ENCODE measurements at regions not wholly inside any gene's neighbourhood (a gene's known extent, or its start where the extent isn't known, plus 50 kb on each side); places are given as distances from the start of the nearest gene placed in this dataset.
A peak's percentile ranks its signal among the peaks of the same experiment; 100 is the strongest.
"Not testable (repeated sequence)": the region's sequence is repeated elsewhere in the genome, so short reads cannot be mapped to it uniquely, and the experiment has no call there.

- CTCF ChIA-PET (ENCODE audit: low intra/inter-chr PET ratio); H4K20me1 ChIP-seq (replicated peaks; ENCODE audit: control insufficient read depth, insufficient read depth, low read length); H3K79me2 ChIP-seq (ENCODE audit: control insufficient read depth, insufficient read depth, low read length); BruUV-seq (replicated peaks); H3K27ac ChIP-seq (ENCODE audit: extremely low read depth, low read depth, low read length); intact Hi-C loops (cut with micrococcal nuclease); H3K27me3 ChIP-seq (ENCODE audit: control insufficient read depth in 2 of 2, insufficient read depth in 2 of 2, low read length in 2 of 2); H3K9ac ChIP-seq (ENCODE audit: insufficient read depth in 1 of 2, low read depth in 2 of 2, low read length in 2 of 2); DNase-seq (ENCODE audit: extremely low read depth in 1 of 4, low spot score in 3 of 4); H2AFZ ChIP-seq (ENCODE audit: low read depth, low read length); H3K4me1 ChIP-seq (replicated peaks in 1 of 2; ENCODE audit: control insufficient read depth in 2 of 2, insufficient read depth in 2 of 2, low read length in 2 of 2); ATAC-seq; H3K36me3 ChIP-seq (ENCODE audit: control insufficient read depth, insufficient read depth, low read length); POLR2A ChIA-PET; H3K4me3 ChIP-seq; H3K9me3 ChIP-seq (replicated peaks; ENCODE audit: control insufficient read depth, insufficient read depth, low read depth, low read length); H3K9me1 ChIP-seq (ENCODE audit: control insufficient read depth, insufficient read depth, low read length); FAIRE-seq; H3K4me2 ChIP-seq (ENCODE audit: insufficient read depth, low read length): not testable (repeated sequence)
- 23% methylated on average over 5 of the region's 5 CpGs for WGBS (ENCODE audit: insufficient coverage, low coverage, missing lambda C conversion rate)
- in situ Hi-C loops (cut with MboI): loop anchor here (5.0 kb wide), 1 partner anchor 53 kb away; no protein-coding TSS in a partner anchor
These were observed 195.8 kb upstream of the TPTE start for GRCh38 chr21:10325546-10325945.

GRCh38 chr21:10326146-10326545, 195.2 kb upstream of the TPTE start:
- H4K20me1 ChIP-seq (replicated peaks; ENCODE audit: control insufficient read depth, insufficient read depth, low read length); BruUV-seq (replicated peaks); H2AFZ ChIP-seq (ENCODE audit: low read depth, low read length); POLR2A ChIA-PET; CTCF ChIA-PET (ENCODE audit: low intra/inter-chr PET ratio); FAIRE-seq; H3K4me3 ChIP-seq; H3K4me2 ChIP-seq (ENCODE audit: insufficient read depth, low read length); H3K9me1 ChIP-seq (ENCODE audit: control insufficient read depth, insufficient read depth, low read length); H3K79me2 ChIP-seq (ENCODE audit: control insufficient read depth, insufficient read depth, low read length); H3K9ac ChIP-seq (ENCODE audit: insufficient read depth in 1 of 2, low read depth in 2 of 2, low read length in 2 of 2); H3K27ac ChIP-seq (ENCODE audit: extremely low read depth, low read depth, low read length); DNase-seq (ENCODE audit: extremely low read depth in 1 of 4, low spot score in 3 of 4); intact Hi-C loops (cut with micrococcal nuclease); H3K36me3 ChIP-seq (ENCODE audit: control insufficient read depth, insufficient read depth, low read length); H3K27me3 ChIP-seq (ENCODE audit: control insufficient read depth in 2 of 2, insufficient read depth in 2 of 2, low read length in 2 of 2); H3K9me3 ChIP-seq (replicated peaks; ENCODE audit: control insufficient read depth, insufficient read depth, low read depth, low read length); H3K4me1 ChIP-seq (replicated peaks in 1 of 2; ENCODE audit: control insufficient read depth in 2 of 2, insufficient read depth in 2 of 2, low read length in 2 of 2); ATAC-seq: not testable (repeated sequence)
- WGBS (ENCODE audit: insufficient coverage, low coverage, missing lambda C conversion rate): 23% methylated on average over 1 of the region's 2 CpGs
- in situ Hi-C loops (cut with MboI): loop anchor here (5.0 kb wide), 1 partner anchor 54 kb away; no protein-coding TSS in a partner anchor

GRCh38 chr21:10328646-10329045, 192.7 kb upstream of the TPTE start:
- H3K4me2 ChIP-seq (ENCODE audit: insufficient read depth, low read length); H3K36me3 ChIP-seq (ENCODE audit: control insufficient read depth, insufficient read depth, low read length); CTCF ChIA-PET (ENCODE audit: low intra/inter-chr PET ratio); H3K9ac ChIP-seq (ENCODE audit: insufficient read depth in 1 of 2, low read depth in 2 of 2, low read length in 2 of 2); H3K27me3 ChIP-seq (ENCODE audit: control insufficient read depth in 2 of 2, insufficient read depth in 2 of 2, low read length in 2 of 2); H3K9me3 ChIP-seq (replicated peaks; ENCODE audit: control insufficient read depth, insufficient read depth, low read depth, low read length); FAIRE-seq; H3K4me3 ChIP-seq; BruUV-seq (replicated peaks); ATAC-seq; intact Hi-C loops (cut with micrococcal nuclease); DNase-seq (ENCODE audit: extremely low read depth in 1 of 4, low spot score in 3 of 4); POLR2A ChIA-PET; H4K20me1 ChIP-seq (replicated peaks; ENCODE audit: control insufficient read depth, insufficient read depth, low read length); H3K79me2 ChIP-seq (ENCODE audit: control insufficient read depth, insufficient read depth, low read length); H2AFZ ChIP-seq (ENCODE audit: low read depth, low read length); H3K4me1 ChIP-seq (replicated peaks in 1 of 2; ENCODE audit: control insufficient read depth in 2 of 2, insufficient read depth in 2 of 2, low read length in 2 of 2); H3K27ac ChIP-seq (ENCODE audit: extremely low read depth, low read depth, low read length); H3K9me1 ChIP-seq (ENCODE audit: control insufficient read depth, insufficient read depth, low read length): not testable (repeated sequence)
- WGBS (ENCODE audit: insufficient coverage, low coverage, missing lambda C conversion rate): 13% methylated on average over 6 of the region's 6 CpGs
- in situ Hi-C loops (cut with MboI): loop anchor here (5.0 kb wide), 1 partner anchor 56 kb away; no protein-coding TSS in a partner anchor

GRCh38 chr21:10330641-10331119, 190.7 kb upstream of the TPTE start:
- 18% methylated on average over 10 of the region's 10 CpGs for WGBS (ENCODE audit: insufficient coverage, low coverage, missing lambda C conversion rate)
- CTCF ChIA-PET (ENCODE audit: low intra/inter-chr PET ratio); H3K9me3 ChIP-seq (replicated peaks; ENCODE audit: control insufficient read depth, insufficient read depth, low read depth, low read length): not testable (repeated sequence)

More at GRCh38 chr21:10330641-10331119, 190.7 kb upstream of the TPTE start:
- H3K4me1 ChIP-seq (replicated peaks in 1 of 2; ENCODE audit: control insufficient read depth in 2 of 2, insufficient read depth in 2 of 2, low read length in 2 of 2); H3K9me1 ChIP-seq (ENCODE audit: control insufficient read depth, insufficient read depth, low read length); H3K4me3 ChIP-seq; DNase-seq (ENCODE audit: extremely low read depth in 1 of 4, low spot score in 3 of 4); H3K27ac ChIP-seq (ENCODE audit: extremely low read depth, low read depth, low read length); H2AFZ ChIP-seq (ENCODE audit: low read depth, low read length); H3K27me3 ChIP-seq (ENCODE audit: control insufficient read depth in 2 of 2, insufficient read depth in 2 of 2, low read length in 2 of 2); intact Hi-C loops (cut with micrococcal nuclease); H4K20me1 ChIP-seq (replicated peaks; ENCODE audit: control insufficient read depth, insufficient read depth, low read length); POLR2A ChIA-PET; H3K4me2 ChIP-seq (ENCODE audit: insufficient read depth, low read length); H3K79me2 ChIP-seq (ENCODE audit: control insufficient read depth, insufficient read depth, low read length); H3K9ac ChIP-seq (ENCODE audit: insufficient read depth in 1 of 2, low read depth in 2 of 2, low read length in 2 of 2); FAIRE-seq; BruUV-seq (replicated peaks); H3K36me3 ChIP-seq (ENCODE audit: control insufficient read depth, insufficient read depth, low read length): not testable (repeated sequence)
- ATAC-seq: peak; percentile 51
- in situ Hi-C loops (cut with MboI): loop anchor here (5.0 kb wide), 1 partner anchor 242 kb away; no protein-coding TSS in a partner anchor
